ENCODE measurements at regions not wholly inside any gene's neighbourhood (a gene's known extent, or its start where the extent isn't known, plus 50 kb on each side); places are given as distances from the start of the nearest gene placed in this dataset.

- TF ChIP-seq CTCF (IDR thresholded peaks at IDR 0.05) (no peak), POLR2AphosphoS5 (IDR thresholded peaks at IDR 0.05; ENCODE audit: low read depth, low read length) (no peak), SIN3A (IDR thresholded peaks at IDR 0.05; ENCODE audit: borderline replicate concordance, insufficient read depth, low read depth, low read length) (no peak), TCF7L2 (IDR thresholded peaks at IDR 0.05; ENCODE audit: low read depth, low read length) (no peak)
- TF ChIP-seq, protein P1, sequence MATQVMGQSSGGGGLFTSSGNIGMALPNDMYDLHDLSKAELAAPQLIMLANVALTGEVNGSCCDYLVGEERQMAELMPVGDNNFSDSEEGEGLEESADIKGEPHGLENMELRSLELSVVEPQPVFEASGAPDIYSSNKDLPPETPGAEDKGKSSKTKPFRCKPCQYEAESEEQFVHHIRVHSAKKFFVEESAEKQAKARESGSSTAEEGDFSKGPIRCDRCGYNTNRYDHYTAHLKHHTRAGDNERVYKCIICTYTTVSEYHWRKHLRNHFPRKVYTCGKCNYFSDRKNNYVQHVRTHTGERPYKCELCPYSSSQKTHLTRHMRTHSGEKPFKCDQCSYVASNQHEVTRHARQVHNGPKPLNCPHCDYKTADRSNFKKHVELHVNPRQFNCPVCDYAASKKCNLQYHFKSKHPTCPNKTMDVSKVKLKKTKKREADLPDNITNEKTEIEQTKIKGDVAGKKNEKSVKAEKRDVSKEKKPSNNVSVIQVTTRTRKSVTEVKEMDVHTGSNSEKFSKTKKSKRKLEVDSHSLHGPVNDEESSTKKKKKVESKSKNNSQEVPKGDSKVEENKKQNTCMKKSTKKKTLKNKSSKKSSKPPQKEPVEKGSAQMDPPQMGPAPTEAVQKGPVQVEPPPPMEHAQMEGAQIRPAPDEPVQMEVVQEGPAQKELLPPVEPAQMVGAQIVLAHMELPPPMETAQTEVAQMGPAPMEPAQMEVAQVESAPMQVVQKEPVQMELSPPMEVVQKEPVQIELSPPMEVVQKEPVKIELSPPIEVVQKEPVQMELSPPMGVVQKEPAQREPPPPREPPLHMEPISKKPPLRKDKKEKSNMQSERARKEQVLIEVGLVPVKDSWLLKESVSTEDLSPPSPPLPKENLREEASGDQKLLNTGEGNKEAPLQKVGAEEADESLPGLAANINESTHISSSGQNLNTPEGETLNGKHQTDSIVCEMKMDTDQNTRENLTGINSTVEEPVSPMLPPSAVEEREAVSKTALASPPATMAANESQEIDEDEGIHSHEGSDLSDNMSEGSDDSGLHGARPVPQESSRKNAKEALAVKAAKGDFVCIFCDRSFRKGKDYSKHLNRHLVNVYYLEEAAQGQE (IDR thresholded peaks at IDR 0.05; ENCODE audit: insufficient read depth in 1 of 2, low read depth in 2 of 2, low read length in 1 of 2), result no peak
Observed at GRCh38 chr6:9095137-9095536, 659.8 kb upstream of the SLC35B3 start.

All from Panc1 (cell line).